GM19099 (cell line): ENCODE measurements at regions not wholly inside any gene's neighbourhood (a gene's known extent, or its start where the extent isn't known, plus 50 kb on each side); places are given as distances from the start of the nearest gene placed in this dataset.

Experiments
- POLR2A ChIP-seq: IDR thresholded peaks from 3 replicates; pipeline ENCODE4 v1.6.1; 2011; ENCODE audit warnings: low read depth; ENCODE audit not compliant: insufficient read length; ENCODE audit errors: extremely low read depth

- no peak for TF ChIP-seq POLR2A
These were observed 147.4 kb downstream of the CXCL12 start for GRCh38 chr10:44237364-44238049.

- no peak for TF ChIP-seq POLR2A
These were observed 149.5 kb downstream of the CXCL12 start for GRCh38 chr10:44235363-44235762.

- no peak for TF ChIP-seq POLR2A
These were observed 150.4 kb downstream of the CXCL12 start for GRCh38 chr10:44234483-44234875.

DNA sequence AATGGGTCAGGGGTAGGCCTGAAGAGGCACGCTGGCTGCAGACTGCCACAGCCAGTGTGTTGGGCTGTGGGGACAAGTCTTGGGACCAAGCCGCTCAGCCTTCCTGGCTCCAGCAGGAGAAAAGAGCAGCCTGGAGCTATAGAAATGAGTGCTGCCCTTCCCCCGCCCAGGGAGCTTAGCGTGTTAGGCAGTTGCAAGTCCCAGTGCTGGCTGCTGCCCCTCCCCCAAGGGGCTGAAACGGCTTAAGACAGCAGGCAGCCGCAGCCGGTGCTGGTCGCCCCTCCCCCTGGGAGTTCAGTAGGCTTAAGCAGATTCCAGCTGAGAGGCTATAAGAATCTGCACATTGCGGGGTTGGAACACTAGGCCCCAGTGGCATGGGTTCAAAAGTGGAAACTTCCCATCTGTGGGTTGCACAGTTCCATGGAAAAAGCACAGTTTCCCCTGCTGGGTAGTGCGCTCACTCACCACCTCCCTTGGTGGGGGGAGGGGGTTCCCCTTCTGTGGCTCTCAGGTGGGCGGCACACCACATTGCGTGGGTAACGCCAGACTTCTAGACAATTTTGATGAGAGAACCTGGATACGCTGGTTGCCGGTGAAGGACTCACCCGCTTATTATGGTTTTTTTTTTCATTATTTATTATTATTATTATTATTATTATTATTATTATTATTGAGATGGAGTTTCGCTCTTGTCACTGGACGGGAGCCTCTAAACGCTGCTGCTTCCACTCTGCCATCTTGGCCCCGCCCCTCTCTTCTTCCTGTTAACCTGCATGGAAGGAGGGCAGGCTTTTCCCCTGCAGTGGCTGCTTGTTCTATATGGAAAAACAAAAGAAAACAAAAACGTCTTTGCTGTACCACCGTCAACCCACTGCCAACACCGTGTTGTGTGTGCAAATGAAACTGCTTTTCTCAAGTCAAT lies 151.1 kb downstream of the CXCL12 start:
- TF ChIP-seq POLR2A = no peak

- TF ChIP-seq POLR2A = no peak
These were observed 167.6 kb downstream of the CXCL12 start for GRCh38 chr10:44217274-44217820.

DNA sequence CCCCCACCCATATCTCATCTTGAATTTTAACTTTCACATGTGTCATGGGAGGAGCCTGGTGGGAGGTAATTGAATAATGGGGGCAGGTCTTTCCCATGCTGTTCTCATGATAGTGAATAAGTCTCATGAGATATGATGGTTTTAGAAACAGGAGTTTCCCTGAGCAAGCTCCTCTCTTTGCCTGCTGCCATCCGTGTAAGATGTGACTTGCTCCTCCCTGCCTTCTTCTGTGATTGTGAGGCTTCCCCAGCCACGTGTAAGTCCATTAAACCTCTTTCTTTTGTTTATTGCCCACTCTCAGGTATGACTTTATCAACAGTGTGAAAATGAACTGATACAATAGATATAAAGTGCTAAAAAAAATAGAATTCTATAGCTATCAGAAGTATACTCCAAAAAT lies 168.8 kb downstream of the CXCL12 start:
- TF ChIP-seq POLR2A = no peak

- TF ChIP-seq POLR2A = no peak
These were observed 175.1 kb downstream of the CXCL12 start for GRCh38 chr10:44209811-44210210.

GRCh38 chr10:44207160-44207559 lies 177.7 kb downstream of the CXCL12 start:
- TF ChIP-seq POLR2A = no peak

DNA sequence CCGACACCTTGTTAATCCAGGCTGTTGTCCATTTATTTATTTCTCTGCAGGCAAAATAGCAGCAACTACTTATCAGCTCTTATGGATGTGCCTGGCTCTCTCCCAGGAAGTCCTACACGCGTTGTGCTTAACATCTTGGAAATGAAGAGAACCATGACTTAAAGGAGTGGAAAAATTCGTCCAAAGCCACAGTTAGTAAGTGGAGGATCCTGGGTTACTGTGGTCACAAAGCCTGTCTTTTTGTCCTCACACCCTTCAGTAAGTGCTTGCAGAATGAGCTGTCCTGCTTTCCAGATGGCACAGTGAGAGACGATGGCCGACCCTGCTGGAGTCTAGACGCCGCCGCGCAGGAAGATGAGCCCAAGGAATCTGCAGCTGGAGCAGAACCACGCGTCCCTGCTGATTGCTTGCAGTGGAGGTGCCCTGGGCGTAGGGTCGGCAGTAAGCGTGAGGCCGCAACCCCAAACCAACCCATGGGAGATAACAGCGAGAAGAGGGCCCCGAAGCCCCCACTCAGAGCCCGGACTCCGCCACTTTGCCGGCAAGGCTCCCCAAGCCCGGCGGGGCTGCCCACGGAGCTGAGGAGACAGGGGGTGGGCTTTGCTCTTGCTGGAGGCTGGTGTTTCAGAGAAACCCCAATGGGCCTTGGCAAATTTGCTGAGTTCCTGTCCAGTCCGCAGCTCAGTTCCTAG lies 178.6 kb downstream of the CXCL12 start:
- TF ChIP-seq POLR2A = no peak

GRCh38 chr10:44205067-44205466 lies 179.8 kb downstream of the CXCL12 start:
- no peak for TF ChIP-seq POLR2A

DNA sequence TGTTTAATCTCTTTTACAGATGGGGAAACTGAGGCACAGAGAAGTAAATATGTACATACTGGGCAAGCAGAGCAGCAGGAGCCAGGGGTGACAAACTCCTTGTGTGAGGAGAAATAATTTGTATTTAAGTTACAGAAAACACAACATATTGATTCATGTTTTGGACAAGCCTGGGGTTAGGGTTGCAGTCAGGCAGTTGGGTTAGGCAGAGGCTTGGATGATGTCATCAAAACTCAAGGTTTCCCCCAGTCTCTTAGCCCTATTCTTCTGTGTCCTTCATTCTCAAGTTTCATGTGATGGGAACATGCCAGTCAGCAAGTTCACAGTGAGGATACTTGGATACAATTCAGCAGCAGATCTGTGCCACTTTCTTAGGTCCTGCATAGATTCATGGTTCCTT lies 181.4 kb downstream of the CXCL12 start:
- no peak for TF ChIP-seq POLR2A

- TF ChIP-seq POLR2A = no peak
These were observed 181.9 kb downstream of the CXCL12 start for GRCh38 chr10:44202952-44203351.

GRCh38 chr10:44201656-44202055 lies 183.2 kb downstream of the CXCL12 start:
- TF ChIP-seq POLR2A = no peak

DNA sequence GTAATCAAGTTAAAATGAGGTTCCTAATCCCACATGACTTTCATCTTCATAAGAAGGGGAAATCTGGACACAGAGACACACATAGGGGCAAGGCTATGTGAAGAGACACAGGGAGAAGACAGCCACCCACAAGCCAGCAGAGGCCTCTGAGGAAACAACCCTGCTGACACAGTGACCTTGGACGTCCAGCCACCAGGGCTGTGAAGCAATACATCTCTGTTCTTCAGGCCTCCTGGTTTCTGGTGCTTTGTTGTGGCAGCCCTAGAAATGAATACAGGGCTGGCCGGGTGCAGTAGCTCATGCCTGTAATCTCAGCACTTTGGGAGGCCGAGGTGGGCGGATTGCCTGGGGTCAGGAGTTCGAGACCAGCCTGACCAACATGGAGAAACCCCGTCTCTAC lies 183.9 kb downstream of the CXCL12 start:
- TF ChIP-seq POLR2A = no peak

- no peak for TF ChIP-seq POLR2A
These were observed 184.8 kb downstream of the CXCL12 start for GRCh38 chr10:44199991-44200655.
